ENCODE measurements at regions not wholly inside any gene's neighbourhood (a gene's known extent, or its start where the extent isn't known, plus 50 kb on each side); places are given as distances from the start of the nearest gene placed in this dataset.

DNA sequence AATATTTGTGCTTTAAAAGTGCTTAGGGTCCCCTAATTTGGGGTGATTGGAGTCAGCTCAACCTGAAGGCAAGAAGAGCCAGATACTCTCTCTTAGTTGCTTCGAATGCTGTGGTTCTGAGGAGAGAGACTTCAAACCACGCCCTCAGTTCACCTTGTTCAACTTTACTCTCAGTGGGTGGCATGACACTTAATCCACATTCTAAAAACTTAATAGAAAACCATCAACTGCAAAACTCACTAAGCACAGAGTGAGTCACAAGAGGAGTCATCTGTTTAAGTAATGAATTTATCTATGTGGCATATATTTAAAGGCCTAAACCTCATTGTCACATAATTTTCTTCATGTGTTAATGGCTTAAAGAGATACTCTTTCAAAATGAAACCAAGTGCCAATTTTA lies 99.5 kb upstream of the SLC4A4 start:
- TF ChIP-seq, protein P1, sequence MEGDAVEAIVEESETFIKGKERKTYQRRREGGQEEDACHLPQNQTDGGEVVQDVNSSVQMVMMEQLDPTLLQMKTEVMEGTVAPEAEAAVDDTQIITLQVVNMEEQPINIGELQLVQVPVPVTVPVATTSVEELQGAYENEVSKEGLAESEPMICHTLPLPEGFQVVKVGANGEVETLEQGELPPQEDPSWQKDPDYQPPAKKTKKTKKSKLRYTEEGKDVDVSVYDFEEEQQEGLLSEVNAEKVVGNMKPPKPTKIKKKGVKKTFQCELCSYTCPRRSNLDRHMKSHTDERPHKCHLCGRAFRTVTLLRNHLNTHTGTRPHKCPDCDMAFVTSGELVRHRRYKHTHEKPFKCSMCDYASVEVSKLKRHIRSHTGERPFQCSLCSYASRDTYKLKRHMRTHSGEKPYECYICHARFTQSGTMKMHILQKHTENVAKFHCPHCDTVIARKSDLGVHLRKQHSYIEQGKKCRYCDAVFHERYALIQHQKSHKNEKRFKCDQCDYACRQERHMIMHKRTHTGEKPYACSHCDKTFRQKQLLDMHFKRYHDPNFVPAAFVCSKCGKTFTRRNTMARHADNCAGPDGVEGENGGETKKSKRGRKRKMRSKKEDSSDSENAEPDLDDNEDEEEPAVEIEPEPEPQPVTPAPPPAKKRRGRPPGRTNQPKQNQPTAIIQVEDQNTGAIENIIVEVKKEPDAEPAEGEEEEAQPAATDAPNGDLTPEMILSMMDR (IDR thresholded peaks at IDR 0.05) = no peak
- TF ChIP-seq POLR2A (IDR thresholded peaks at IDR 0.05) (no peak), EP300 (IDR thresholded peaks at IDR 0.05; ENCODE audit: low read depth) (no peak), POLR2AphosphoS5 (IDR thresholded peaks at IDR 0.05) (no peak)
